Fibroblast of skin of right quadriceps (primary cell): ENCODE measurements at regions not wholly inside any gene's neighbourhood (a gene's known extent, or its start where the extent isn't known, plus 50 kb on each side); places are given as distances from the start of the nearest gene placed in this dataset.

Experiments used
- DNase-seq: peaks from one replicate; pipeline ENCODE4 v3.0.0-alpha.2; 2013

- no peak for DNase-seq
Observed at GRCh38 chr1:214935258-214935657, 147.3 kb upstream of the KCNK2 start.

- DNase-seq, result no peak
Observed at GRCh38 chr1:214939180-214939579, 143.4 kb upstream of the KCNK2 start.

- no peak for DNase-seq
Observed at GRCh38 chr1:214941061-214941460, 141.5 kb upstream of the KCNK2 start.

DNA sequence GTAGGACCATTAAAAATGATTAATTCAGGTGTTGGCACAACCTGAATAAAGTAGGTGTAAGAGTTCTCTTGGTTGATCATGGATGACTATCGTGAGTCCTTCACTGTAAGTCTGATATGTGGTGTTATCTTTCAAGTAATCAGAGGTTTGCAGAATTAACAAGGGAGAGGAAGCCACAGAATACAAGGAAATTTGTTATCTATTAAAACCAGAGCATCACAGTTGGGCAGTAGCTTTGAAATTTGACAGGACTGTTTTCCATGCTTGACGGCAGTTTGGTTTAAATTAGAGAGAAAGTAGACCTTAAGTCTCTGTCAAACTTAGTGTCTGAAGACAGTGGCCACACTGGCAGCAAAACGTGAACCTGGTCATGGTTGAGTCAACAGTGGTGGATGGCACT lies 139.5 kb upstream of the KCNK2 start:
- DNase-seq, result no peak

DNA sequence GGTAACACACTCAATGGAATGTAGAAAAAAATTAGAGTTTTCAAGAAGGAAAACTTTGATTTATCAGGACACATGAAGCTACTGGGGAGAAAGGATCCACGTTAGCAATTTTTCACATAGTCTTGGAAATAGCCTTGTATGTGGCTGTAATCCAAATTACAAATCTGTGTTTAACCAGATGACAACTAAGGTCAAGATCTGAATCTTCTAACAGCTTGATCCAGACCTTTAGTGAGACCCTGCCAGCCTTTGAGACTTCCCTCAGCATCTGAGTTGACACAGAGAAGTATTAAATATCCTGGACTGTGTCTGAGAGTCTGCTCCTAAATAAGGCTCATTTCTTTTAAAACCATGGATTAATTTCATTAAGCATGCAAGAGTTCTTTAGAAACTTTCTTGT lies 135.9 kb upstream of the KCNK2 start:
- no peak for DNase-seq

DNA sequence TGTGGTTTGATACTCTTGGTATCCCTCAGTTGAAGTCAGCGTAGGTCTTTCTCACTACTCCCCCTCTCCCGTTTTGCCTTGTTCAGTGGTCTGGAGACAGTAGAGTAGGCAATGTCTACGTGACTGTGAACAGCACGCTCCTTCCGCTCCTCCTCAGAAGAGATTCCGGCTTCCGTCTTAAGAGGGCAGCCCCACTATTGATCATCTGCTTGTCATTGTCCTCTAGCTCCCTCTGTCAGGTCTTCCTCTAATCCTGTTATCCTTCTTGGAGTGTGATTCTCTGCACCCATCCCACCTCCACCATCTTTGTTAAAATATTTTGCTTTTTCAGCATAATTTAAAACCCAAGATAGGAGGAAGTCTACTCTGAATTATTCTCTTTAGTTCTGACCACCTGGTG lies 129.9 kb upstream of the KCNK2 start:
- DNase-seq, result no peak

GRCh38 chr1:214953901-214954616 lies 128.5 kb upstream of the KCNK2 start:
- peak; percentile 45 for DNase-seq

DNA sequence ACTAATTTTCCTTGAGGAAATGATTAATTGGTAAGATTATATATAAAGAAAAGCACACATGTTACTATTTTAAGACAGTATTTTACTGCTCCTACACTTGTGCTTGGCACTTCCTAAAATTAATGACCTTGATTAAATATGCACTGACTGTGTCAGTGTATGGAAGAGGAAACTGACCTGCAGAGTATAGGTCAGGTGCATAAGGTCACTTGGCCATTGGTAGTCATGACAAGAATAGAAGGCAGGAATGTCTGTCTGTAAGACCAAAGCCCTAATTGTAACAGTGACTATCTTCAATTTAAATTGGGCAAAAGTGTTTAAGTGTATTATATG lies 128.0 kb upstream of the KCNK2 start:
- DNase-seq, result no peak

DNA sequence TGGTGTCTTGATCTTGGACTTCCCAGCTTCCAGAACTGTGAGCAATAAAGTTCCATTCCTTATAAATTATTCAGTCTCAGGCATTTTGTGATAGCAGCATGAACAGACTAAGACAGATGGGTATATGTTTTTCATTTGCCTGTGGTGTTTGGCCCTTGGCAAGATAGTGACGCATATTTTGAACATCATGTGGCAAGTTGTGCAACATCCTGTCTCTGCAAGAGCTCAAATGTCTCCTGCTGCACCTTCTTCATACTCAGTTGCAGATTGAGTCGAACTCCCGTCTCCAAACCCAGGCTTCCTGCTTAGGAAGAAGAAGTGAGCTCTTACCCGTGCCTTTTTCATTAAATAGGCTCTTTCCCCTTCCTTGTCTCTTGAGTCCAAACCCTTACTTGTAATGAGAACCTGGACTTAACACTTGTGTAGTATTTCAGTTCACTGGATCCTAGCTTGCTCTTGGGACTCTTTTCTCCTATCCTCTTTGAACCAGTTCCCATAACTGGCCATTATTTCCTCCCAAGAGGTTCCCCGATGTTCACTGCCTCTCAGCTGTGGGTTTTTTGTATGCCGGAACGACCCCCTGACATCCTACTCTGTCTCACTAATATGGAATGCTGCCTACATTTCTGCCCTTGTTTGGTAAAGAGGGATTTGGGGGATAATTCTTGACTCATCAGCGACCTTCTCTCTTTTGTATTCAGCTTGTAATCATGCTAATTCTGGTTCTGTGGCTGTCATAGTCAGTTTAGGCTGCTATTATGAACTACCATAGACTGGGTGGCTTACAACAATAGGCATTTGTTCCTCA lies 125.0 kb upstream of the KCNK2 start:
- DNase-seq, result peak; percentile 100

- DNase-seq, result peak; percentile 36
Observed at GRCh38 chr1:214958486-214958885, 124.1 kb upstream of the KCNK2 start.

- DNase-seq, result peak; percentile 15
Observed at GRCh38 chr1:214966346-214966745, 116.2 kb upstream of the KCNK2 start.

GRCh38 chr1:214967865-214968575 lies 114.5 kb upstream of the KCNK2 start:
- peak; percentile 88 for DNase-seq

DNA sequence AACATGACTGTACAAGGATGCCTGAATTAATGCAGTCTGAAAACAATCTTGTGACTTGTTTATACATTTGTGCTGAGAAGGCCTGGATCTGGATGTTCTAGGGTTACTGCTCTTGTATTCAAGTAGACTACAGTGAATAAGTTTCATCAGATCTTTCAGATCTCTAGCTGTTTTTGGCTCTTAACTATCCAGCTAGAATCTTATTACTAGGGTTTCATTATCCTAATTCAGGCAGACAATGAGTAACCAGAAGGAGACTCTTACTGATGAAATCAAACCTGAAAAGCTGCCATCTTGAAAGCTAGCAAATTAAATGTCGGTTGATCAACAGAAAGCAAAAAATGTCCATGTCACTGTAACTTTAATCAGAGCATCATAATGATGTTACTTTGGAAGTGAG lies 112.5 kb upstream of the KCNK2 start:
- DNase-seq, result no peak

DNA sequence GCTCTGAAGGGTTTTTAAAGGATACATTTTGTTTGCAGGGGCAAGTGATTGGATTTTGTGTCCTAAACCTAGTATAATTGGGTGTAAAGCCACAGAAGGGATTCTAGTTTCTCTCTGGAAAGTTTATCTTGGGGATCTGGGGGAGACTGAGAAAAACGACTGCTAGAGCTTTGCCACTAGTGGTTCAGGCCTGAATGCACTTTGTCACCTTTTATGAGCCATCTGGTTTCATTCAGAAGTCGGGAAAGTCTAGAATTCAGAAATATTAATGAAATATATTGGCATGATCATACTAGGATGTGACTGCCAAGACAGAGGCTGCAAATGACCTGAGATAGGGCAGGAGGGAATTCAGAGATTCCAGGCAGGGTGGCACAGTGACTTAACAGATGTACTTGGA lies 111.5 kb upstream of the KCNK2 start:
- no peak for DNase-seq

GRCh38 chr1:214974002-214974401 lies 108.5 kb upstream of the KCNK2 start:
- no peak for DNase-seq

DNA sequence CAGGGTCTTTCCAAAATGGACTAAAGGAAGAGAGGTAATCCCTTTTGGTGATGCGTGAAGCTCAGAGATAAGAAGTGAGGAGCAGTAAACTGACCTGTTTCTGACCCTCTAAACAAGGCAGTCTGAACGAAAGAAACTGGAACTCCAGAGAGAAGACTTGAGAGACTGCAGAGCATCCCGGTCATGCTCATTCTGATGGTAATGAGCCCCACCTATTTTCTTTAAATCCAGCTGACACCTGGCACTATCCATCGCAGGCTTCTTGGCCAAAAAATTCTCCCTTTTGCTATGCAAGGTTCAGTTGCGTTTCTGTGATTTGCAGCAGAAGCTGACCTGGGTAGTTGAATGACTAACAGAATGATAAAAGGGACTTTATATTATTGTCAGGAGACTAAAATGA lies 105.9 kb upstream of the KCNK2 start:
- no peak for DNase-seq

GRCh38 chr1:214977110-214977509 lies 105.4 kb upstream of the KCNK2 start:
- no peak for DNase-seq

DNA sequence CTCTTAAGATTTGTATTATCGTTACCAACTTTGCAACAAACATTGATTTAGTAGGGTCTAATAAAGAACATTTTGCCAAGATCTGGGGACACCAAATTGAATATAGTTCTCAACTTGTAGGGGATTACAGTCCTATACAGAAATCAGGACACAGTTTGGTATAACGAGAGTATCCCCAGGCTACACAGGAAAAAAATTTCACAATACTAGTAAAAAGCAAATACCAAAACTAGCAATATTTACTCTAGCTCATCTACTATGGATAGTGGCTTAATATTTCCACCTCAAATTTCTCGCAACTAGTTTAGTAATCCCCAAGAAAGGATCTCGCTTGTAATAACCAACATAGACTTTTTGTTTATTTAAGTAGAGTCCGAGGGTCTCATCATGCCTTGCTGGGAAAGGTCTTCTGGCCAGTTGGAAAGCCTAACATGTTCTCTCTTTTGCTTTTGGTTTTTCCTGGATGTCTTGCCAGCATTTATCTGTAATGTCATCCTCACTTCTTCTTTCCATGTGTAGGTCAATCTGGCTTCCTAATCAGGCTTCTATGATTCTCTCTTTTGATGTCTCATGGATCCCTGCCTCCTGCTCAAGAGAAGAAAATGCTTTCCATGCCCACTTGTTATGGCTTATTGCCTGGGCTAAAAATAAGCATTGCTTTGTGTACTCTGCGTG lies 104.7 kb upstream of the KCNK2 start:
- DNase-seq, result no peak

DNA sequence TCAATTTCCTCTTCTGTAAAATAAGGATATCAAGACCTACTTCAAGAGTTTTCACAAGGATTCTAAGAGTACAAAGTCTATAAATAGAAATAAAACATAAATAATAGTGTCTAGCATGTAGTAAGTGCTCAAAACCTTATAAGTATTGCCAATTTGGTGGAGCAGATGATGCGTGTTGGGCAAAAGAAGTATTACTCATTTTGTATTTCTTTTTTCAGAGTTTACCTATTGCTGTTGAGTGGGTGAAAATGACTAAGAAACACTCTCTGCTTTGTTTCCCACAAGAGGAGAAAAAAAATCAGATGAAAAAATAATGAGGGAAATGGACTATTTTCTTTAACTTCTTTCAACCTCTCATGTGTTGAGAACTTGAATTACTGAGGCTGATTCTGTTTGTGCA lies 103.3 kb upstream of the KCNK2 start:
- no peak for DNase-seq

DNA sequence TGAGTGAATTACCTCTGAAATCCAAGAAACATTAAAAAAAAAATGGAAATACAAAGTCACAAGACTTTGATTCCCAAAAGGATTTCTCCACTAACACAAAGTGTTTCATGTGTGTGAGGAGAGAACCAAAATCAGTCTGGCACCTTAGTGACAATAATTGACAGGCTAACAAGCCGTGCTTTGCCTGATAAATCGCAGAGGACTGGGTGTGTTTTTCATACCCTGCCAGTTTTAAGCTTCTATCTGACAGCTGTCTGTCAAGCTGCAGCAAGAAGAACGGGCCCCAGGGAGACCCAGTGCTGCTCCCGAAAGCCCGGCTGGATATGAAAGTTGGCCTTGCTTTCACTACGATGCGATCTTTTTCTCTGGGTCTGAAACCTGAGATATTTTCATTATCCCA lies 101.6 kb upstream of the KCNK2 start:
- no peak for DNase-seq

DNA sequence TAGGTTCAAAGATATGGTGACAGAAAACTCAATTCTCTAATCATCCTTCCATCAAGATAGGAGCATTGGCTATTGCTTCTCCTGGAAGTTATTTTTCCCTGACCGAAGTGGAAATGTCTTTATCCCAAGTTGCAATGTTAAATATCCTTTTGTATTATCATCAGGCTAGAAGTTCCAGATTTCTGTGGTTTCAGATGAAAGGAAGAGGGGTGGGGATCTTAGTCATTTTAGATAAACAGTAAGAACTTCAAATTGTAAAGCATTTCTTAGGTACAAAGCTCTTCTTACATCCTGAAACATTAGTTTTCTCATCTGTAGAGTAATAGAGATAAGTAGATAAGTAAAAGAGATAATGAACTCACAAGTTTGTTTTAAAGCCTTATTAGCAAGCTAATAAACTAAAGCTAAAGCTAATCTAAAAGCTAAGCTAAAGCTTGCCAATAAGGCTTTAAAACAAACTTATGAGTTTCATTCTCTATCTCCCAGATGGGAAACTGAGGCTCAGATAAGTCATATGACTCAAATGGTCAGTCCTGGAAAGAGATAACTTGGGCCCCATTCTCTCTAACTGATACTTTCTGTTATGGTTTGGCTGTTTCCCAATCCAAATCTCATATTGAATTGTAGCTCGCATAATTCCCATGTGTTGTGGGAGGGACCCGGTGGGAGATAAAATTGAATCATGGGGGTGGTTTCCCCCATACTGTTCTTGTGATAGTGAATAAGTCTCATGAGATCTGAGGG lies 99.2 kb upstream of the KCNK2 start:
- peak; percentile 69 for DNase-seq

GRCh38 chr1:214989341-214989740 lies 93.2 kb upstream of the KCNK2 start:
- peak; percentile 87 for DNase-seq

GRCh38 chr1:214990619-214991018 lies 91.9 kb upstream of the KCNK2 start:
- peak; percentile 99 for DNase-seq
